Superior temporal gyrus (tissue), 1 donor: ENCODE measurements at regions not wholly inside any gene's neighbourhood (a gene's known extent, or its start where the extent isn't known, plus 50 kb on each side); places are given as distances from the start of the nearest gene placed in this dataset.
"Not testable (repeated sequence)": the region's sequence is repeated elsewhere in the genome, so short reads cannot be mapped to it uniquely, and the experiment has no call there.

Experiments used
- DNase-seq: peaks from one replicate; pipeline ENCODE4 v3.0.0-alpha.2; 2016; ENCODE audit errors: extremely low spot score

DNA sequence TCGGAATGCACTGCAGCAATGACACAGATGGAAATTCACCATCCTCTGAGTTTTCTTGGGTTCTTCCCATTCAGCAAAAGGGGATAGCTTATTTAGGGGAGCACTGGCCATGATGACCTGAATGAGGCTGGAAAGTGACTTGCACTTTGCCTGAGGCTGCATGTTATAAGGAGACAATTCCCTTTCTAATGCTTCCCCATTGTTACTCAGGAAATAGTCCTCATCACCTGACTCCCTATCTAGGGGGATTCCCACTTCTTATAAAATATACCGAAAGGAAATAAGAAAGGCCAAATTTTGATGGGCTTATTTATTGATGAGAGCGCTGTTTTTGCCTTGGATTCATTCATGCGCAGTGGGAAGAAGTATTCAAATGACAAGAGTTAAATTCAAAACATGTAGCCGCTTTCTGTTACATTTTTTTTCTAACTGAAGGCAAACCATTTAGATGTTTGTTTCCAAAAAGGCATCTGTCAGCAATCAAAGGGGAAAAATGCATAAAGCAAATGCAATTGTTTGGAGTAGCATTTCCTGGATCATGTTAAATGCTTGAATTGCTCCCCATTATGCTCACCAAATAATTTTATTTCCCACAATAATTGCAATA lies 220.3 kb upstream of the NFIA start:
- DNase-seq = no peak

DNA sequence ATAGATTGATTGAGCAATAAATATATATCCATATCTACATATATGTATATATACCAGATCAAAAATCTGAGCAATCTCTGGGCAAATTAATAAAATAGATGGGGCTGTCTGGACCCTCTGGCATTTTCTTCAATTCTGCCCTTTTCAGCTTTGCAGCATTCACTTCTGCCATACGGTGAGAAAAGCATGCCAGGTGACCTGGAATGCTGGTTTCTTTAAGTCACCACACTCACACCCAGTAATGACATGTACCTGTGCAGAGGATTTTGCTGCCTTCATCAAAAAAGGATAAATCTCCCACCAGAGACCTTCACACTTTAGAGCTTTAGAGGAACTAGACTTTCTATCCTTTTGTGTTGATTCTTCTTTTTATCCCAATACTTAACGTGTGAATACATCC lies 223.2 kb upstream of the NFIA start:
- DNase-seq = no peak

DNA sequence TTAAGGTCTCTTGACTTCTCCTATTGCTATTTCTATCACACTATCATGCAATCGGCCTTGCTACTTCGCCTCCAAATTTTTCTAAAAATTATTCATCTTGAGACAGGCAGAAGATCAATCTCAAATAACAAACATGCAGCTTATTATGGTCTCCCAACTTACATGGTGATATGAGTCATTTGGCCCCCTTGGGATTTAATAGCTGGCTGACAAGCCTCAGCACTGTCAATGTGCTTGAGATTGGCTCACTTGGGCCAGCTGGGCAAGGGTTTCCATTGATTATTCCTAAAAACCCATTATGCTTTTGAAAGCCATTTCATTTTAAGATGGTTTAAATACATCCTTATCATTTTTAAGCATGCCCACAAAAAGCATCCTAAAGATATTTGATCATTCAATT lies 224.5 kb upstream of the NFIA start:
- no peak for DNase-seq

DNA sequence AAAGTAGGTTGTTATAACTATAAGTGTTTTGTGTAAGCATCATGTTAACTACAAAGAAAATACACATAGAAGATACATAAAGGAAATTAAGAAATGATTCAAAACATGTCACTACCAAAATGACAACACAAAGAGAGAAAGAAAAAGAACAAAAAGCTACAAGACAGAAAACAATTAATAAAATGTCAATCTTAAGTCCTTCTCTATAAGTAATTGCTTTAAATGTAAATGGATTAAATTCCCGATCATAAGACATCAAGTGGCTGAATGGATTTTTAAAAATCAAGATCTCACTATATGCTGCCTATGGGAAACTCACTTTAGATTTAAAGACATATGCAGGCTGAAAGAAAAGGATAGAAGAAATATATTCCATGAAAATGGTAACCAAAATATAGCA lies 232.3 kb upstream of the NFIA start:
- DNase-seq = no peak

DNA sequence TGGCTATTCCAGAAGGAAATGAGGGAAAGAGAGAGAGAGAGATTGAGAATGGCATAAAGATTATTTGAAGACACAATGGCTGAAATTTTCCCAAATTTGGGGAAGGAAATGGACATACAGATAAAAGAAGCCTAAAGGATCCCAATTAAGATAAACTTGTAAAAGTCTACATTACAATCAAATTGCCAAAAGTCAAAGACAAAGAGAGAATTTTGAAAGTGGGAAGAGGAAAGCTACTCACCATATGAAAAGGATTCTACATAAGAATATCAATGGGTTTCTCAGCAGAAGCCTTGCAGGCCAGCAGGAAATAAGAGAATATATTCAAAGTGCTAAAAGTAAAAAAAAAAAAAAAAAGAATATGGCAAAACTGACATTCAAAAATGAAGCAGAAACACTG lies 233.0 kb upstream of the NFIA start:
- no peak for DNase-seq

DNA sequence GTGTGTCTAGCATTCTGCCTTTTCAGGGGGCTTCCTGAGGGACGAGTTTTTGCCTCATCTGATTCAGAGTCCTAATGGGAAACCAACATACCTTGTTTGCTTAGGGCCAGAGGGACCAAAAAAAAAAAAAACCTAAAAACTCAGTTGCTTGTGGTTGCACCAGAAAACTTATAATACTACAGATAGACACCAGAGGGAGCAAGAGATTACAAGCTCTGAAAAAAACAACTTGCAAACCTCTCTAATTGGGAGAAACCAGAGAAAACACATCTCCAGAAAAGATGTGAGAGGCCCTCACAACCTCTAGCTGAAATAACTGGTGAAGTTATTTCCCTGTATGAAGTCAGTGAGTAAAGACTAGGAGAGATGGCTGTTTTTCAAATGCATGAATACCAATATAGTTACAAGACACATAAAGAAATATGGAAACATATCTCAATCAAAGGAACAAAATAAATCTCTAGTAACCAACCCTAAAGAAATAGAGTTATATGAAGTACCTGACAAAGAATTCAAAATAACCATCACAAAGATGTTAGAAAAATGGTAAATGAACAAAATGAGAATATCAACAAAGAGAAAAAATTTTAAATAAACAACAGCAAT lies 233.7 kb upstream of the NFIA start:
- DNase-seq = no peak

DNA sequence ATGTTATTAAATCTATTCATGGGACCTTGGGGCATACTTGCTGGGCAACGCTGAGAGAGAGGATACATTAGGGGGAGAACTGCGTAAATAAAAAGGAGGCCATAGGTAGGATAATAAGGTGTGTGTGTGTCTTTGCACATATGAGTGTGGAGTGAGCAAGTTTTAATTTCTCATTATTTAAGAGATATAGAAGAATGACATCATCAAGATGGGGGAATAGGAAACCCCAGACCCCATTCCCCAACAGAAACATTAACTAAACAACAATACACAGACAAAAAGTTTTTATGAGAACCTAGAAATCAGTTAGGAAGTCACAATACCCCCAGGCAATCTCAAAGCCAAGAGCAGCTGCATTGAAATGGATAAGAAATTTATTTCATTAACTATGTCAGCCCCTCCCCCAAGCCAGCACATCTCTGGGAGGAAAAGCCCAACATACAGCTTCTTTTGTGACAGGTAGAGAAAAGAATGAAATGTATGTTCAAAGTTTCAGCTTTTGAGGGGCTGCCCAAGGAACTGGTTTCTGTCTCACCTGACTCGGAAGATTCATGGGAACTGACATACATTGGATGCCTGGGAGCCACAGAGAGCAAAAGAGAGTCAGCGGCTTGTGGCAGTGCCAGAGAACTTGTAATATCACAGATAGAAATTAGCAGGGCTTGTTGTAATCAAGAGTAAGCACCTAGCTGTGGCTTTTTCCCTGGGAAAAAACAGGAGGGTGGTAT lies 234.3 kb upstream of the NFIA start:
- no peak for DNase-seq

DNA sequence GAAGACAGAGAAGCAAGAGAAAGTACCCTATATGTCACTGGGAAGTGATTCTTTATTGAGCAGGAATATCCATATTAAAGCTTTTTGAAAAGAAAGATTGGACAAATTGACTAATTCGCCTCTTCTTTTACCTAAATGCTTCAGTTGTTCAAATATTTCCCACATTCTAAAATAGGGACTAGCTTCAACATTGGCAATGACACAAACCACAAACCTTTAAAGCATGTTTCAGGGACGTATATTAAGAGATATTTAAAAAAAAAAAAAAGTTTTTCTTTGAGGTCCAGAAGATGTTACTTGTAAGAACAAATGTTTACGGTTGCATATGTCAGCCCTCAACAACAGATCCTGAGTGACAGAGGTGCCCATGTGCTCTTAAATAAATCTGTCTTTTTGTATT lies 235.0 kb upstream of the NFIA start:
- DNase-seq = no peak

DNA sequence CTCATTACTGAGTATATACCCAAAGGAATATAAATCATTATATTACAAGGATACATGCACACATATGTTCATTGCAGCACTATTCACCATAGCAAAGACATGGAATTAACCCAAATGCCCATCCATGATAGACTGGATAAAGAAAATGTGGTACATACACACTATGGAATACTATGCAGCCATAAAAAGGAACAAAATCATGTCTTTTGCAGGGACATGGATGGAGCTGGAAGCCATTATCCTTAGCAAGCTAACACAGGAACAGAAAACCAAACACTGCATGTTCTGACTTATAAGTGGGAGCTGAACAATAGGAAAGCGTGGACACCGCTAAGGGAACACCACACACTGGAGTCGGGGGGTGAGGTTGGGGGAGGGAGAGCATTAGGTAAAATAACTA lies 236.7 kb upstream of the NFIA start:
- not testable (repeated sequence) for DNase-seq

DNA sequence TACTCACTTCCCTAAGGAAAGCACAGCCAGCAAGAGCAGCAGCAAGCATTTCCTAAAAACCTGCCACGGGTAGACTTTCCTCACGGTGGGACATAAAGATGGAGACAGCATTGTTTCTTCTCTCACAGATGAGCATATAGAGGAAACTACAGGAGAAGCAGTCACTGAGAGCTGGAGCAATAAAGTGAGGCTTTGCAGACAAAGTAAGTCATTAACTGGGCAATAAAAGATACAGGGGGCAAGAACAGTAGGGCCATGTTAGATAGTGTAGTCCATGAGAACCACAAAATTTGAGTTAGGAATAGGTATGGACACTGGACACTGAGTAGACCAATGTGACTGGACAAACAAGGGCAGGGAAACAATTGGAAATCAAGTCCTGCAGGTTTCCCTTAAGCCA lies 240.1 kb upstream of the NFIA start:
- DNase-seq = no peak

DNA sequence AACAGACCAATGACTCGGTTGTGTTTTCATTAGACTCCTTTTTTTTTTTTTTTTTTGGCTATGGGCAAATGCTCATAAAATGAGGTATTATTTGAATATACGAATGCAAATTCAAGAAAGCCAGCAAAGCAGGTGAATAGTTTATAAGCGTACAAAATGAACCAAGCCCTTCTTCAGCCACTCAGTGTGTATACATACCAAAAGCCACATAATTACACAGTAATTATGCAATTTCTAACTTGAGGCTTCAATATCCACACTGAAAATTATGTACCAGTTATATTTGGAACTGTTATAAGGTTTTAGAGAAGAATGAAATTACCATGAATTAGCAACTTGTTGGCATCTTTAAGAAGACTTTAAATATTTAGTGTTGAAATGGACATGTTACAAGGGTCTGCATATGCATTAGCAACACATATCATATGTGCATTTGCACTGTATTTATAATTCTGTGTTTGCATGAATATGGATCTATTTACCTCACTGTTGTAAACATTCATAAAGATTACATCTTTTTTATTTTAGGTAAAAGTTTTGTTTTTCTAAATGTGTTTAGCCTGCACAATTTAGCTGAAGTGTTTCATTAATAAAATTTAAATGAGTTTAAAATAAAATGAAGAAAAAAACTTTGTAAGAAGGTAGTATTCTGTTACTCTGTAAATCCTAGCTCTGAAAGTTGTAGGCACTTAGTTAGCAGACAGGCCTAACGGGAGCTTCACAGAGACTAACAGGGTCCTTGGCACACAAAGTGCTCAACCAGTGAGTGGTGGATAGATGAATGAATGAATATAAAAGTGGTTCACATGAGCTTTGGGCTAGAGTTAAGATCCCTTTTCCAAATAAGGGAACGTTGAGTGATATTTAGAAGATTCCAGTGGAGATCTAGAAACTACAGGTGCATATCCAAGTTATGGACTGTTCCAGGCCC lies 241.0 kb upstream of the NFIA start:
- no peak for DNase-seq

DNA sequence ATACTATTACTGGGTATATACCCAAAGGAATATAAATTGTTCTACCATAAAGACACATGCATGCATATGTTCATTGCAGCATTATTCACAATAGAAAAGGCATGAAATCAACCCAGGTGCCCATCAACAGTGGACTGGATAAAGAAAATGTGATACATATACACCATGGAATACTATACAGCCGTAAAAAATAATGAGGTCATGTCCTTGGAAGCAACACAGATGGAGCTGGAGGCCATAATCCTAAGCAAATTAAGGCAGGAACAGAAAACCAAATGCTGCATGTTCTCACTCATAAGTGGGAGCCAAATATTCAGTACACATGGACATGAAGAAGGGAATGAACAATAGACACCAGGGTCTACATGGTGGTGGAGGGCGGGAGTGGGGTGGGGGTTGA lies 241.9 kb upstream of the NFIA start:
- DNase-seq = not testable (repeated sequence)

DNA sequence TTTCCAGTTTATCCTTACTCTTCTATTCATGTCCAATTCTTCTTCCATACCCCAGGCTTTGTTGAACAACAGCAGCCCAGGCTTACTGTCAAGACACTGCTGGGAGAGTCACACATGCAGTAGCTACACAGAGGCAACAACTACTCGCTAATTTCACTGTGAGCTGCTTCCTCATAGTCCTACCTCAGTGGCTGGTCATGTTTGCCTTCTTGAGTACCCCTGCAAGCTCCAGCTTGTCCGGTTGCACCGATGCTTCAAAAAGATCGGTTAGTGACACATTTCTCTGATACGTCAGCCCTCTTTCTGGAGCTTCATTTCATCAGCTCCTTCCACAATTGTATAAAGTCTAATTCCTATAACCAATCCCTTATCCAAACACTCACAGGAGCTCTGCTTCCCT lies 246.7 kb upstream of the NFIA start:
- no peak for DNase-seq

DNA sequence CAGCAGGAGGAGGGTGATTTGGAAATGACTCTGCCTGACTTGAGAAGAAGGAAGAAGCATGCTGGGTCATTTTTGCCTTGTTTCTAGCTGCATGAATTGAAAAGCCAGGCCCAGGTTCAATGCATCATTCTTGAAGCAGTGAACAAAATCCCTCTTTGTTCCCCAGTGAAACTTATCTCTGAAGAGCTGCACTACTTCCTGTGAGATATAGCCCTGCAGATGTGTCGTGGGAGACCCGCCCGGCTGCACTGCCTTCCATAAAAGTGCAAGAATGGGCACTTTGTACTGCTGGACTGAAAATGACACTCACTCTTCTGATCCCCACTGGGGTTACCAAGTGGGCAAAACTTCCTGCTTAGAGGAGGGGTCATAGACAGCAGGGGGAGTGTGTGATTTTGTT lies 249.2 kb upstream of the NFIA start:
- DNase-seq = peak; percentile 12

DNA sequence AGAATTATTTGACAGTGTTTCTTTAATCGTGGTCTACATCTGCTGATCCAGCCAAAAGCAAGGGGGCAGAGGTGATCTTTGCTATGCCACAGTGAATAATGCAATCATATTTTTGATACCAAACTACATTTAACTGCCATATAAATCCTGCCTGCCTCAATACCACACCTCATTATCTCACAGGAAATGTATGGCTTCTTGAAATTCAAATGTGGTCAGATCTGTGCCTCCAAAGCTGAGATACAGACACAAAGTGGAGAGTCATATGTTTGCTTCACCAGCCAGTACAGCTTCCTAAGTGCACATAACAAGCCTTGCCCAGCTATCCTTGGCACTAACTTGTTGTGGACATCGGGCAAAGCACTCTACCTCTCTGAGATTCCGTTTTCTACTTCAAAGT lies 250.0 kb upstream of the NFIA start:
- no peak for DNase-seq

DNA sequence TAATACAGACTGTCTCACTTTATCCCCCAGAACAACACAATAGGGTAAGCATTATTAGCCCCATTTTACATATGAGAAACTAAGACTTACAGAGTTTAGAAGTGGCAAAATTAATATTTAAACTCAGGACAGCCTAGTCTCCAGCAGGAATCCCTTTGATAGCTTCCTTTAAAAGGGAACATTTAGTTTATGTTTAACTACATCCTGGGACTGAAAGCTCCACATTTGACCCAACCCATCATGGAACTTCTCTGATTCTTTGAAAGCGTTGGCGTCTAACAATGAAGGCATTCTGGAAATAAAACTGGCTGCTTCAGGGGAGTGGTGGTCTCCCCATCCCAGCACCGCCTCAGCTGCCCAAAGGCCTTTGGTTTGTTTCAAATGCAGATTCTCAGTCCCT lies 250.6 kb upstream of the NFIA start:
- no peak for DNase-seq

DNA sequence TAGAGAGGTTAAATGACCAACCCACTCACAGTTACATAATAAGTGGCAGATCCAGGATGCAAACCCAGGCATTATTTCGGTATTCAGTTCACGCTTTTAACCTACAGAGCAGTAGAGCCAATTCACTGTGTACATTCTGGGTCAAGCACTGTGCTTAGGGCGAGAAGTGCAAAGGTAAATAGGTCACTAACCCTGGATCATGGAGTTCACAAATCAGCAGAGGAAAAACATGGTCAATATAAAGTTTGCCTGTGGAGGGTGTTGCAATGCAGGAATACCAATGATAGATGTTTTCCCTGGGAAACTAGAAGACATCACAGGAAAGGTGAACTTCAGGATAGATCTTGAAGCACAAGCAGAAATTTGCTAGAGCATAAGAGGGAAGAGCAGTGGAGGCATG lies 253.4 kb upstream of the NFIA start:
- DNase-seq = no peak

DNA sequence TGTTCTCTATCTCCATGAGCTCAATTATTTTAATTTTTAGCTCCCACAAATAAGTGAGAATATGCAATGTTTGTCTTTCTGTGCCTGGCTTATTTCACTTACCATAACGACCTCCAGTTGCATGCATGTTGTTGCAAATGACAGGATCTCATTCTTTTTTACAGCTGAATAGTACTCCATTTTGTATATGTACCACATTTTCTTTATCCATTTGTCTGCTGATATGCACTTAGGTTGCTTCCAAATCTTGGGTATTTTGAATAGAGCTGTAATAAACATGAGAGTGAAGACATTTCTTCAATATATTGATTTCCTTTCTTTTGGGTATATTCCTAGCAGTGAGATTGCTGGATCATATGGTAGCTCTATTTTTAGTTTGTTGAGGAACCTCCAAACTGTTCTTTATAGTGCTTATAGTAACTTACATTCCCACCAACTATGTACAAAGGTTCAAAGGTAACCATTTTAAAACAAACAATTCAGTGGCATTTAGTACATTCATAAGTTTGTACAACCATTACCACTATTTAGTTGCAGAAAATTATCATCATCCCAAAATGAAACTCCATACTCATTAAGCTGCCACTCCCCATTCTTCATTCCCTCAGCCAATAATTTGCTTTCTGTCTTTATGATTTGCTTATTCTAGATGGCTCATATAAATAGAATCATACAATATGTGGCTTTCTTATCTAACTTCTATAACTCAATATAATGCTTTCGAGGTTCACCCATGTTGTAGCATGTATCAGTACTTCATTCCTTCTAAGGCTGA lies 255.9 kb upstream of the NFIA start:
- no peak for DNase-seq

DNA sequence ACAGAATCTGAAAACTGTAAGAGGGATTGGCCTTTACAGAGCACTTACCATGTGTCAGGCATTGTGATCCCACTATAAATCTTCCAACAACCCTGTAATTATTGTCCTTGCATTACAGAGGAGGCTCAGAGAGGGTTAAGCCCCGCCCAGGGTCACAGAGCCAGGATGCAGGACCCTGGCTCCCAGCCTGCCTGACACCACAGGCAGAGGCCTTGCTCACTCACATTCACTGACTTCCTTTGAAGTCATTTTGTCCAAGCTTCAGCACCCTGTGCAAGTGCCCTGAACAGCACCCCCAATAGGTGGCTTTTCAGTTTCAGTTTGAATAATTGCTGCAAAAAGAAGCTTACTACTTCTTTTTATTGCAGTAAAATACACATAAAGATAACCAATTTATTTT lies 256.8 kb upstream of the NFIA start:
- DNase-seq = no peak

DNA sequence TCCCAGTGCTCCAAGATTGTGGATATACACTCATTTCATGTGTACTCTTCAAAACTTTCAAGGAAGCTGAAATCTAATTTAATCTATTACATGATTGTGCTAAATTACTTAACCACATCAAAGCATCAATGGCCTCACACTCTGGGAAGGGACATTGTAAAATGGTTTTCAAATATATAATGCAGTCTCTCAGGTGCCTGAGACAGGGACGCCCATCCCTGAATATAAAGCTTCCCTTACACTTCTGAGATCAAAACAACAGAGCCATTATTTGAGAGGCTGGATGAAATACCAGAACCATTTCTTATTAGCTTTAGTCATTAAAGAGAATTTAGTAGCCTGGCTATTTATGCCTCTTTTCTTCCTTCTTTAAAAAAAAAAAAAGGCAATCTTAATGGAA lies 259.2 kb upstream of the NFIA start:
- no peak for DNase-seq

DNA sequence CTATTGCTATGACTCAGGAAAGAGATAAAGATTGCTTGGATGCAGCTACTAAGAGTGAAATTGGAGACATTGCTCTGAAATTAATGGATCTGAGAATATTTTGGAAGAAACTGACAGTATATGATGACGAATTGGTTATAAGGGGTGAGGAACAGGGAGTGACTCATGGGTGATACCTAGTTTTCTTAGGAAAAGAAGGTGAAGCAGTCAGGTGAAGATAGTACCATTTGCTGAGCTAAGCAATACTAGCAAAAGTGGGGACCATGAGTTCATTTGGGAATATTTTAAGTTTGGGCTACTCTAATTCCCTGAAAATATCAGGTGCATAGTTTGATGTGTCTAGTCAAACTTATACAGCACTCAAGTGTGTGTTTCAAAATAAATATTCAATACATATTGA lies 260.1 kb upstream of the NFIA start:
- no peak for DNase-seq

DNA sequence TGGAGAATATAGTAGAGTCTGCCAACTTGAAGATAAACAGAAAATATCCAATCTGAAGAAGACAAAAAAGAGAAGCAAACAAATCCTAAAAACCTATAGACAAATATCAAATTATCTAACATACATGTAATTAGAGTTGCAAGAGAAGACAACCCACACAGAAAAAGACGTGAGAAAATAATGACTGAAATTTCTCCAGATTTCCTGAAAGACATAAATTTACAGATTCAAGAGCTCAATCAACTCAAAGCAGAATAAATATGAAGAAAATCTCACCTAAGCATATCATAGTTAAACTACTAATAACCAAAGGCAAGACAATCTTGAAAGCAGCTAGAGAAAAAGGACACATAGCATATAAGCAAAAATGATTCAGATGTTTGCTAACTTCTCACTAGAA lies 261.2 kb upstream of the NFIA start:
- no peak for DNase-seq
